Stimulated activated CD8-positive, alpha-beta memory T cell treated with anti-CD3 and anti-CD28 coated beads, Interleukin-12 subunit alpha, Interleukin-12 subunit beta, amount 100 ng/mL, for 24 hours (primary cell): ENCODE measurements at regions not wholly inside any gene's neighbourhood (a gene's known extent, or its start where the extent isn't known, plus 50 kb on each side); places are given as distances from the start of the nearest gene placed in this dataset.

Experiments used
- DNase-seq: peaks from one replicate; pipeline ENCODE4 v3.0.0-alpha.2; 2020; ENCODE audit errors: extremely low read depth

DNA sequence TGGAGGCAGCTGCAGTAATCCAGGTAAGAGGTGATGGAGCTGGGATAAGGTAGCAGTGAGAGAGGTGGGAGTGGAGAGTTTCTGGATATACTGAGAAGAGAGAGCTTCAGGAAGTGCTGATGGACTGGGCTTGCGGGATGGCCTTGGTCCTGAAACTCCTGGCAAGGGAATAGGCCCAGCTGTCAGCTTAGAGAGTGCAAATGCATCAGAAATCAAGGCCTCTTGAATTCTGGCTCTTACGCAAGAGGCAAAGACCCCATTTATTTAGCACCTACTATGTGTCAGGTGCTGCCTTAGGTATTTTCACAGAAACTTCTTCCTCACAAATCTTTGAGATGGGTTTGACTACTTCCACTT lies 227.2 kb upstream of the MAP3K1 start:
- no peak for DNase-seq

DNA sequence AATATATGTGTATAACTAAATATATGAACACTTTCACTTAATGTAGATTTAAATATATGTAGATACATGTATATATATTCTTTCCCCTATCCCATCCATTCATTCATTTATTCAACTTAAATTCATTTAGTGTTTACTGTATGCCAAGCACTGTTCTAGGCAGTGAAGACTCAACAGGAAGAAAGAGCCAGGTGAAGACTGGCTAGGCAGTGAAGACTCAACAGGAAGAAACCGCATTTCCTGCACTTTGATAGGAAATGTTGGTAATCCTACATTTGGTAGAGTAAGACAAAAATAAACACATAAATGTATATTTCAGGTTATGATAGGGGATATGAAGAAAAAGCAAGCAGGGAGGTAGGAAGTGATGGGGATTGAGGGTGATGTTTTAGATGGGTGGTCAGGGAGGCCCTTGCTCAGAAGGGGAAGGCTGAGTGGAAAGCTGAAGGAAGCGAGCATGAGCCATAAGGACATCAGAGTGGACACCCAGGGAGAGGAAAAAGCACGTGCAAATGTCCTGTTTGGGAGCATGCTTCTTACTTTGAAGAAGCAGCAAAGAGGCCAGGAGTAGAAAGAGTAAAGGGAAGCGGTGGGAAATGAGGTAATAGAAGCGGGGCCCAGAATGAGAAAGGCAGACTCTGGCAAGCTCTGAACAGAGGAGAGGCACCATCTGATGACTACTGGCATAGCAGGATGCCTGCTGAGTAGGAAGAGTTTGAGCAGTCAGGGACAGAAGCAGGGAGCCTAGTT lies 227.8 kb upstream of the MAP3K1 start:
- no peak for DNase-seq

- no peak for DNase-seq
Measured at GRCh38 chr5:56585999-56586691, 229.2 kb upstream of the MAP3K1 start.

- DNase-seq, result no peak
Measured at GRCh38 chr5:56585461-56585860, 229.9 kb upstream of the MAP3K1 start.

DNA sequence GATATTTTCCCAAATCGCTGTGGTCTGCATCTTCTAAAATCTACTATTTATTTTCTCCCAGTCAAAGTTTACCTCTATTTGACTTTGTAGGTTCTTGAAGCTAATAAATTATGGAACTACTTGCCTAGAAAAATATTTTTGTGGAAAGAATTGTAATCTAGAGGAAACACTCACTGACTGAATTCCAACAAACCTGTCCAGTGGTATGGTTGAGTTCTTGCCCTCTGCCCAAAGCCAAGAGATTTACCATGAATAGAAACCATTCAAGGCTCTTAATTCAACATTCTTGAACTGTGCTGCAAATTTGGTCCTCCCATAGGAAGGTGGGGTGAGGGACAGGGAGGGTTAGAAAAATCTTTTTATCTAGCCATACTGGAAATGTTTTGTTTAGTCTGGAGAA lies 233.9 kb upstream of the MAP3K1 start:
- DNase-seq, result no peak

GRCh38 chr5:56580864-56581263 lies 234.5 kb upstream of the MAP3K1 start:
- no peak for DNase-seq

DNA sequence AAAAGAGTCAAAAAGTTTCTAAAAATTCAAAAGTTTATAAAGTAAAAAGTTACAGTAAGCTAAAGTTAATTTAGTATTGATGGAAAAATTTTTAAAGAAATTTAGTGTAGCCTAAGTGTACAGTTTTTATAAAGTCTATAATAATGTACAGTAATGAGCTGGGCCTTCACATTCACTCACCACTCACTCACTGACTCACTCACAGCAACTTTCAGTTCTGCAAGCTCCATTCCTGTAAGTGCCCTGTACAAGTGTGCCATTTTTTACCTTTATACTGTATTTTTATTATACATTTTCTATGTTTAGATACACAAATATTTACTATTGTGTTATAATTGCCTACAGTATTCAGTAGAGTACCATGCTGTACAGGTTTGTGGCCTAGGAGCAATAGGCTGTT lies 239.5 kb upstream of the MAP3K1 start:
- DNase-seq, result no peak

- DNase-seq, result no peak
Measured at GRCh38 chr5:56574778-56575177, 240.6 kb upstream of the MAP3K1 start.

DNA sequence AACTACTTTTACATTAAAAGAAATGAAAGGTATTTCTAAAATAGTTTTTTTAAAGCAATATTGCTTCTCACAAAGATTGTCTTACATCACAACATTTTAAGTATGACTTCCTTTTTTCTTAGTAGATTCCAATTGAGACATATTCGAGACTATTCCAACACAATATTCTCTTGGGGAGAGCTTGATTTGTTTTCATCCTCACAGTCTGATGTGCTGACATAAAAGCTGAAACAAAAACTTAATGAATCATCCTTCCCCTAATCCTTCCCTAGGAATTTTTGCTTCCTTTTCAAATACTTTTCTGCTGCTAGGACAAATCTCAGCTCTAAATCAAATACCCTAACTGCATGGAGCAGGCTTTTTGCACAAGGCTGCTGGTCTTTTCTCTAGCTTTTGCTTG lies 245.8 kb upstream of the MAP3K1 start:
- no peak for DNase-seq

DNA sequence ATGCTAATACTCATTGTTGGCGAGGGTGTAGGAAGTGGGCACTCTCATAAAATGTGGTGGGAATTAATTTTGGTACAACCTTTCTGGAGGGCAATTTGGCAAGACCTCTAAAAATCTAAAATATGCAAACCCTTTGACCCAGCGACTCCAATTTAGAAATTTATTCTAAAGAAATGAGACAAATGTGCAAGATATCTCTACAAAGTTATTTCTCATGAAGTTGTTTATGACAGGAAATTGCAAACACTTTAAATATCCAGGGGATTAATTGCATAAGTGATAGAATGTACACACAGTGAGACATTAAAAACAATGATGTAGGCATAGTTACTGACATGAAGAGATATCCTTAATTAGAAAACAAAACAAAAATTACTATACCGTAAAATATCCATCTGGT lies 246.3 kb upstream of the MAP3K1 start:
- DNase-seq, result no peak

GRCh38 chr5:56567278-56567677 lies 248.1 kb upstream of the MAP3K1 start:
- DNase-seq, result no peak

GRCh38 chr5:56566374-56567249 lies 248.7 kb upstream of the MAP3K1 start:
- no peak for DNase-seq

GRCh38 chr5:56565644-56566043 lies 249.7 kb upstream of the MAP3K1 start:
- DNase-seq, result no peak

- DNase-seq, result no peak
Measured at GRCh38 chr5:56565283-56565615, 250.1 kb upstream of the MAP3K1 start.

DNA sequence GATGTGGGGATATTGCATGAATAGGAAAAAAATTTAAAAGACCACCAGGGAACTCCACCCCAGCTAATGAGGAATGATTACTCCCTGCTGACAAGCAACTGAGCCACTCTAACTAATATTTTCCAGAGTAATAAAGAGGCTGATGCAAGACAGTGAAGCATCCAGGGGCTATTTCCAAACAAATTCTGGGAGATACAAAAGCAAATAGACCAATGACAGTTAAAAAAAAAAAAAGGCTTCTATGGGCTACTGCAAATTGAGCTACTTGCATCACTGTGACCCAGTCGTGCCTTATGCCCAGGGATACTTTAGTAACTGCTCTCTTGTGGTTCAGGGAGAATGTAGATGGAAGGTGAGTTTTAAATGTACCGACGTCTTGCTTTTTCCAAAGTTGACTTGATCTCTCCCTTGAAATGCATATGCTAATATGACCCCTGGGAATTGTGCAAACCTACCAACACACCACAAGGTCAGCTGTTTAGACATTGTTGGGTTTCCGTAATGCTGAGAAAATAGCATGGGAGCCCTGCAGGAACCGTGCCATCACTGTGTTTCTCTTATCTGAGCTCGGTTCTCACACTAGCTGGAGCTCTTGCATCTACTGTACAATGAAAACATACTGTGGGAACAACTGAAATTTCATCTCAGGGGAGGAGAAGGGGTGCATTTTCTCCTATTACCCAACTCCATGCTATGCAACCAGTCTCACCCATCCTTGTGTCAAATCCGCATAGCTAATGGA lies 250.6 kb upstream of the MAP3K1 start:
- no peak for DNase-seq

DNA sequence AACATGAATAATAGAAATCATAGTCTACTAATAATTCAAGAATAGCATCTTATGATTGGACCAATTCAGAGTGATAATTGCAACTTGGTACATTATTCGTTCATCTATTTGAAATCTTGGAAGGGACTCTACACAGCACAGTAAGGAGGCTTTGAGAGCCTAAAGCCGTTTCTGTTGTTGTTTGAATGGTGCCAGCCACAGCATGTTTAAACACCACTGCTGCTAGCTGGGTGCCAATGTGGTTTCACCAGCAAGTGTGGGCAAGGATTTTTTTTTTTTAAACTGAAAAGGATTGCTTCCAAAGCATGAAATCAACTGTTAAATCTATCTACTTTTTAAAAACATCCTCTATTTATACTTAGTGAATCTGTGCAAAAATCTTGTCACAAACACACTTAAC lies 253.9 kb upstream of the MAP3K1 start:
- DNase-seq, result no peak

DNA sequence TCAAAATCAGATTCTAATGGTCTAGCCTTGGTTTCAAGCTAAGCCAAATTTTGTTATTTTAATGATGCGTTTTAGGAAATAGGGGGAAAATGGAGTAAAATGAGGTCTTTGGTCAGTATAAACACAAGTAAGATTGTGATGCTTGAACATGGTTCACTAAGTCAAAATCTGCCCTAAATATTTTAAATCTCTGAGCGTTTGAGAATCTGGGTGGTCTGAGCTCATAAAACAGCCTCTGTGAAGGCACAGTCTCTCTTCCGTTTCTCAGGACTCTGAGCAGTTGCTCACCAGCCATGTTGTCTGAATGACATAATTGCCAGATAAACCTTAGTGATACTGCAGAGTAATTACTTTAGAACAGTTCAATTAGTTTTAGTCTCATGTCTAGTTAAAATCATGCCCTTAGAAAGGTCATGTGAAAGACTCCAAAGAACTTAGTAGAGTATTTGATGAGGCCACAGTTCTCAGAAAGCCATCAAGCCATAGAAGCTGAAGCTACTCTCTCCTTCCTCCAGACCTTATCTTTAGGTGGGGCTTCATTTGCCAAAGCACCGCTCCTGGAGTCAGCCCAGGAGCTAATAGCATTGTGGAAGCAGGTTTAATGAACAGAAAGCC lies 257.1 kb upstream of the MAP3K1 start:
- DNase-seq, result no peak

DNA sequence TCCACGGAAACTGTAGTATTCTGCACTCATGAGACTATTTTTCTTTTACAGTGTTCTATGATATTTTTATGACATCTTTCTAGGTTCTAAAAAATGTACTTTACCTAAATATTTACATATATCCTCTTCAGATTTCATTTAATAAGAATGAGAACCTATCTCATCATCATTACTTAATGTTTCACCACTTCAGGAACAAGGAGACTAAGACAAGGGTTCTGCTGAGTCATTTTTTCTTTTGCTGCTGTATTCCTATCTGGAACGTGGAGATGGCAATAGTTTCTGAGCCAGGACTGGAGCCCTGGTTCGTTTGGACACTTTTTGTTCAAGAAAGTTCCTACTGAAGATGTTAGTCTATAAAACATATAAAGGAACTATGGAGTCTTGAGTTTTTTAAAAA lies 258.2 kb upstream of the MAP3K1 start:
- DNase-seq, result no peak

DNA sequence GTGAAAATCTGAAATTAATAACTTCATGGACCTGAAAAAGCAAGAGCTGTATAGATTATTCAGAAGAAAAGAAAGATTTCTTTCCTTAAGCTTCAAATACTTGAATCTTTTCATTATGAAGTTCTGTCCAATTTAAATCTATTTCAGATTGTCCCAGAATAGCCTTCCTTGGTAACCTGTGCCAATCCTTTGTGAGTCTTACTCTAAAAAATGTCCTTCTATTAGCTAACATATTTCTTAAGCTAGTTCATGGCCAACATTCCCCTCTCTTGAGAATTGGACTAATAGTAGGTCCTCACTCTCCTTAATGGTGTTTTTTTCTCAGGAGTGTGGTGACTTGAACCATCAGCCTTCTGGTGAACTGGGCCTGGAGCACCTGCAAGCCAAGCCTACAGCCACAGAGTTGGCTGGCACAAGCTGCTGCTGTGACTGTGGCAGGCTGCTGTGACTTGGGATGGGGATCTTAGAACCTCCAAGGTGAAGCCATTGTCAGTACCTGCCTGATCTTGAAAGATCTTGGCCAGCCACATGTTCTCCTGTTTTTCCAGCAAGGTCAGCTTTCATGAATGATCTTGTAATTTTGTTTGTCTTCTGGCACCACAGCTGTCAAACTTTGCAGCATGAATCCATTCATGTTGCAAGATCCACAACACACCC lies 262.6 kb upstream of the MAP3K1 start:
- DNase-seq, result no peak

DNA sequence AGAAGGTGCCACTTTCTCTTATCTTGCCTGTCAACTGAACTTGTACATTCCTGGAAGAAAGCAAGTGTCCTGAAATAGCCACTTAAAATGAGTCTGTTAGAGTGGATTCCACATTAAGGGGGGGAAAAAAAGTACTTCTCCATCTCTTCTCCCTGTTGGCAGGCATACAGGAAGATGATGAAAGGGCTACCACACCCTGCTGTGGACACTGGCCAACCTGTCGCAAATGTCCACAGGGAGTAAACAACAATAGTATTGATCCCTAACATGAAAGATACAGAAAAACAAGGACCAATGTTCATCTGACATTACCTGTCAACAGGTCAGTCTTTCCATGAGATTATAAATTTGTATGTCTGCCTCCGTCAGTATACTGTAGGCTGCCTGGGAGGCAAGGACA lies 265.1 kb upstream of the MAP3K1 start:
- no peak for DNase-seq
